ENCODE measurements at regions not wholly inside any gene's neighbourhood (a gene's known extent, or its start where the extent isn't known, plus 50 kb on each side); places are given as distances from the start of the nearest gene placed in this dataset.

- H3K4me3 ChIP-seq (ENCODE audit: control insufficient read depth, low read depth, low read length), result no peak overlapping the region
- no peak for TF ChIP-seq CTCF (IDR thresholded peaks at IDR 0.05; ENCODE audit: control insufficient read depth, insufficient read depth, low read depth, low read length, missing control alignments)
- no peak for DNase-seq (ENCODE audit: low read depth)
Observed at GRCh38 chr4:119794681-119795080, 166.1 kb upstream of the PDE5A start.

DNA sequence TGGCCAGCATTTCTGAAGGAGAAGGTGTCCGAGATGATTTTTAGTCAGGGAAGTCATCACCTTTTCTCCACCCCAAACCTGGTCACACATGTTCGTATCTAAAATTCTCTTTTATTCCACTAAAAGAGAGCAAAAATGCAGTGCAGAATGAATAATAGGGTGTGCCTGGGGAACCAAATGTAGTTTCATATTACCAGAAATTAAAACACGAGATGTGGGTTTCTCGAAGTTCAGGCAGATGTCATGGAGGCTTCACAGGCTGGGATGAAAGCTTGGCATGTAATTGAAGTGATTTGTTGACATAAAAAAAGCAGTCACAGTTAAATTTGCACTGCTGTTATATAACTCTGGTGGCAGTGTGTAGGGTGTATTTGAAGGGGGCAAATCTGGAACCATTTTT lies 165.5 kb upstream of the PDE5A start:
- no peak for TF ChIP-seq CTCF (IDR thresholded peaks at IDR 0.05; ENCODE audit: control insufficient read depth, insufficient read depth, low read depth, low read length, missing control alignments)
- no peak for DNase-seq (ENCODE audit: low read depth)

GRCh38 chr4:119788349-119789266 lies 160.0 kb upstream of the PDE5A start:
- TF ChIP-seq CTCF (IDR thresholded peaks at IDR 0.05; ENCODE audit: control insufficient read depth, insufficient read depth, low read depth, low read length, missing control alignments), result no peak
- DNase-seq (ENCODE audit: low read depth), result no peak
- no peak overlapping the region for H3K4me3 ChIP-seq (ENCODE audit: control insufficient read depth, low read depth, low read length)

More for the DNA sequence above, 165.5 kb upstream of the PDE5A start:
- H3K4me3 ChIP-seq (ENCODE audit: control insufficient read depth, low read depth, low read length), result no peak overlapping the region

- peak; percentile 44 for TF ChIP-seq CTCF (IDR thresholded peaks at IDR 0.05; ENCODE audit: control insufficient read depth, insufficient read depth, low read depth, low read length, missing control alignments)
- DNase-seq (ENCODE audit: low read depth), result no peak
- H3K4me3 ChIP-seq (ENCODE audit: control insufficient read depth, low read depth, low read length), result no peak overlapping the region
Observed at GRCh38 chr4:119785963-119786362, 157.4 kb upstream of the PDE5A start.

DNA sequence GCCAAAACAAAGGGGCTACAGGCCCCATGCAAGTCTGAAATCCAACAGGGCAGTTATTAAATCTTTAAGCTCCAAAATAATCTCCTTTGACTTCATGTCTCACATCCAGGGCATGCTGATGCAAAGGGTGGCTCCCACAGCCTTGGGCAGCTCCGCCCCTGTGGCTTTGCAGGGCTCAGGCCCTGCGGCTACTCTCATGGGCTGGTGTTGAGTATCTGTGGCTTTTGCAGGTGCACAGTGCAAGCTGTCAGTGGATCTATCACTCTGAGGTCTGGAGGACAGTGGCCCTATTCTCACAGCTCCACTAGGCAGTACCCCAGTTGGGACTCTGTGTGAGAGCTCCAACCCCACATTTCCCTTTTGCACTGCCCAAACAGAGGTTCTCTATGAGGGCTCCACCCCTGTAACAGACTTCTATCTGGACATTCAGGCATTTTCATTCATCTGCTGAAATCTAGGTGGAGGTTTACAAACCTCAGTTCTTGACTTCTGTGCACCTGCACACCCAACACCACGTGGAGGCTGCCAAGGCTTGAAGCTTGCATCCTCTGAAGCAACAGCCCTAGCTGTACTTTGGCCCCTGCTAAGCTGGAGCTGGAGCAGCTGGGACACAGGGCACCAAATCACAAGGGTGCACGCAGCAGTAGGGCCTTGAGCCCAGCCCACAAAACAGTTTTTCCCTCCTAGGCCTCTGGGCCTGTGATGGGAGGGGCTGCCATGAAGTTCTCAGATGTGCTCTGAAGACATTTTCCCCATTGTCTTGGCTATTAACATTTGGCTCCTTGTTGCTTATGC lies 154.8 kb upstream of the PDE5A start:
- no peak for TF ChIP-seq CTCF (IDR thresholded peaks at IDR 0.05; ENCODE audit: control insufficient read depth, insufficient read depth, low read depth, low read length, missing control alignments)
- no peak overlapping the region for H3K4me3 ChIP-seq (ENCODE audit: control insufficient read depth, low read depth, low read length)
- DNase-seq (ENCODE audit: low read depth), result no peak

- TF ChIP-seq CTCF (IDR thresholded peaks at IDR 0.05; ENCODE audit: control insufficient read depth, insufficient read depth, low read depth, low read length, missing control alignments), result no peak
- no peak overlapping the region for H3K4me3 ChIP-seq (ENCODE audit: control insufficient read depth, low read depth, low read length)
- no peak for DNase-seq (ENCODE audit: low read depth)
Observed at GRCh38 chr4:119781044-119781443, 152.4 kb upstream of the PDE5A start.
